GM03348 (cell line): ENCODE measurements at regions not wholly inside any gene's neighbourhood (a gene's known extent, or its start where the extent isn't known, plus 50 kb on each side); places are given as distances from the start of the nearest gene placed in this dataset.
"Not testable (repeated sequence)": the region's sequence is repeated elsewhere in the genome, so short reads cannot be mapped to it uniquely, and the experiment has no call there.

Experiments
- DNase-seq: peaks from one replicate; pipeline ENCODE4 v3.0.0; 2012; ENCODE audit warnings: low spot score

- DNase-seq = no peak
These were observed 457.3 kb upstream of the ARRDC3 start for GRCh38 chr5:91840412-91840811.

- DNase-seq = no peak
These were observed 456.6 kb upstream of the ARRDC3 start for GRCh38 chr5:91839721-91840120.

GRCh38 chr5:91839233-91839632 is 456.1 kb upstream of the ARRDC3 start:
- DNase-seq = no peak

GRCh38 chr5:91830361-91830953 is 447.3 kb upstream of the ARRDC3 start:
- DNase-seq = no peak

- DNase-seq = no peak
These were observed 442.5 kb upstream of the ARRDC3 start for GRCh38 chr5:91825618-91826017.

GRCh38 chr5:91824406-91824805 is 441.3 kb upstream of the ARRDC3 start:
- no peak for DNase-seq

GRCh38 chr5:91820874-91821273 is 437.8 kb upstream of the ARRDC3 start:
- no peak for DNase-seq

- no peak for DNase-seq
These were observed 433.6 kb upstream of the ARRDC3 start for GRCh38 chr5:91816681-91817080.

GRCh38 chr5:91797576-91797975 is 414.5 kb upstream of the ARRDC3 start:
- no peak for DNase-seq

GRCh38 chr5:91794856-91795548 is 411.9 kb upstream of the ARRDC3 start:
- DNase-seq = no peak

GRCh38 chr5:91794455-91794854 is 411.3 kb upstream of the ARRDC3 start:
- DNase-seq = no peak

GRCh38 chr5:91787718-91788117 is 404.6 kb upstream of the ARRDC3 start:
- peak; percentile 2 for DNase-seq

- no peak for DNase-seq
These were observed 394.6 kb upstream of the ARRDC3 start for GRCh38 chr5:91777671-91778070.

- DNase-seq = no peak
These were observed 393.1 kb upstream of the ARRDC3 start for GRCh38 chr5:91776249-91776648.

- no peak for DNase-seq
These were observed 387.3 kb upstream of the ARRDC3 start for GRCh38 chr5:91770400-91770799.

GRCh38 chr5:91757383-91757782 is 374.3 kb upstream of the ARRDC3 start:
- not testable (repeated sequence) for DNase-seq

GRCh38 chr5:91754990-91755389 is 371.9 kb upstream of the ARRDC3 start:
- no peak for DNase-seq

GRCh38 chr5:91744470-91744869 is 361.4 kb upstream of the ARRDC3 start:
- DNase-seq = not testable (repeated sequence)

GRCh38 chr5:91742550-91742949 is 359.4 kb upstream of the ARRDC3 start:
- no peak for DNase-seq

- DNase-seq = no peak
These were observed 358.8 kb upstream of the ARRDC3 start for GRCh38 chr5:91741764-91742505.

- DNase-seq = no peak
These were observed 346.9 kb upstream of the ARRDC3 start for GRCh38 chr5:91730026-91730425.

GRCh38 chr5:91727463-91727862 is 344.3 kb upstream of the ARRDC3 start:
- no peak for DNase-seq

- DNase-seq = no peak
These were observed 339.8 kb upstream of the ARRDC3 start for GRCh38 chr5:91722736-91723467.
